Effector memory CD8-positive, alpha-beta T cell (primary cell): ENCODE measurements at regions not wholly inside any gene's neighbourhood (a gene's known extent, or its start where the extent isn't known, plus 50 kb on each side); places are given as distances from the start of the nearest gene placed in this dataset.

Experiments
- ATAC-seq: fragments of 150-1000 bp; cut with Tn5 transposase; replicated peaks from 2 replicates; pipeline ENCODE4 v1.10.0; 2021; ENCODE audit warnings: mild to moderate bottlenecking, moderate library complexity
- DNase-seq, 3 experiments: peaks; one replicate each; pipeline ENCODE4 v3.0.0; 2021
- H3K27ac Mint-ChIP-seq, 2 donors: one replicate each; pipeline ENCODE4 v1.8.0; 2022; ENCODE audit warnings: mild to moderate bottlenecking in 2 of 2, mixed read lengths in 2 of 2, moderate library complexity in 2 of 2
- H3K27me3 Mint-ChIP-seq, 2 donors: one replicate each; pipeline ENCODE4 v1.8.0; 2022; ENCODE audit warnings: mixed read lengths in 2 of 2
- H3K36me3 Mint-ChIP-seq: one replicate; pipeline ENCODE4 v1.8.0; 2022; ENCODE audit warnings: mild to moderate bottlenecking, moderate library complexity, mixed read lengths; ENCODE audit not compliant: insufficient read depth
- H3K4me1 Mint-ChIP-seq, 2 donors: one replicate each; pipeline ENCODE4 v1.8.0; 2022; ENCODE audit warnings: low read depth in 2 of 2, mixed read lengths in 2 of 2
- H3K4me3 Mint-ChIP-seq, 2 donors: one replicate each; pipeline ENCODE4 v1.8.0; 2022; ENCODE audit warnings: mild to moderate bottlenecking in 2 of 2, mixed read lengths in 2 of 2, moderate library complexity in 2 of 2
- H3K9me3 Mint-ChIP-seq, 2 donors: one replicate each; pipeline ENCODE4 v1.8.0; 2022; ENCODE audit warnings: mixed read lengths in 2 of 2

GRCh38 chr4:34236118-34236517 lies 2008.2 kb downstream of the ARAP2 start:
- DNase-seq, result no peak
- no peak overlapping the region for H3K27ac Mint-ChIP-seq
- H3K9me3 Mint-ChIP-seq, result peaks cover 8 to 18% of the 10 kb centered on the region in 2 donors
- H3K36me3 Mint-ChIP-seq, result no peaks in the 10 kb centered on the region
- no peaks in the 10 kb centered on the region for H3K27me3 Mint-ChIP-seq
- ATAC-seq, result no peak
- H3K4me3 Mint-ChIP-seq, result no peak overlapping the region
- H3K4me1 Mint-ChIP-seq, result no peaks in the 10 kb centered on the region

GRCh38 chr4:34245276-34245675 lies 1999.0 kb downstream of the ARAP2 start:
- Mint-ChIP-seq H3K4me1 (no peaks in the 10 kb centered on the region), H3K36me3 (peaks cover 3% of the 10 kb centered on the region), H3K27ac (no peak overlapping the region), H3K4me3 (no peak overlapping the region), H3K9me3 (peaks cover 8 to 9% of the 10 kb centered on the region in 2 donors), H3K27me3 (no peaks in the 10 kb centered on the region)
- DNase-seq (no peak), ATAC-seq (no peak)

- ATAC-seq (no peak), DNase-seq (no peak)
- no peak overlapping the region for H3K4me3 Mint-ChIP-seq
- H3K36me3 Mint-ChIP-seq, result peaks cover 3% of the 10 kb centered on the region
- peaks cover 14 to 16% of the 10 kb centered on the region in 2 donors for H3K9me3 Mint-ChIP-seq
- H3K27ac Mint-ChIP-seq, result no peak overlapping the region
- H3K27me3 Mint-ChIP-seq, result no peaks in the 10 kb centered on the region
- no peaks in the 10 kb centered on the region for H3K4me1 Mint-ChIP-seq
Measured at GRCh38 chr4:34250562-34250961, 1993.8 kb downstream of the ARAP2 start.

DNA sequence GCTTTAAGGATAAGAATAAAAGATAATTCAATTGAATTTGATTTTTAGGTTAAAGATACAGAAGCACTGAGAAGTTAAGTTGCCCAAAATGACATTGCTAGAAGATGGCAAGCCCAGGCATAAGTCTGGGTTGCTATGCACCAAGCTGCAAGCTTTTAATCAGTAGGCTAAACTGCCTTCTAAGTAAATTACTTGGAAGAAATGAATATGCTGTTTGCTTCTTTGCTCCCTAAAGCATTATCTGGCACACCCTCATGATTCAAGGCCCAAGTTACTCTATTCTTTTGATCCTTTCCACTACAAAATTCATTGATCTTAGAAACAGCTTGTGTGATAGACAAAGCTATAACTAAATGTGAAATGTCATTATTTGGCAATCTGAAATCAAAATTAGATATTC lies 1991.1 kb downstream of the ARAP2 start:
- peaks cover 16% of the 10 kb centered on the region in 2 donors for H3K9me3 Mint-ChIP-seq
- H3K4me3 Mint-ChIP-seq, result no peak overlapping the region
- DNase-seq (no peak), ATAC-seq (no peak)
- H3K27me3 Mint-ChIP-seq, result no peaks in the 10 kb centered on the region
- H3K4me1 Mint-ChIP-seq, result no peaks in the 10 kb centered on the region
- no peak overlapping the region for H3K27ac Mint-ChIP-seq
- H3K36me3 Mint-ChIP-seq, result peaks cover 3% of the 10 kb centered on the region

- ATAC-seq, result no peak
- Mint-ChIP-seq H3K9me3 (peaks cover 7% of the 10 kb centered on the region in 2 donors), H3K27me3 (no peaks in the 10 kb centered on the region), H3K27ac (no peak overlapping the region), H3K36me3 (no peaks in the 10 kb centered on the region), H3K4me1 (no peaks in the 10 kb centered on the region), H3K4me3 (no peak overlapping the region)
- no peak for DNase-seq
Measured at GRCh38 chr4:34258176-34258575, 1986.1 kb downstream of the ARAP2 start.

DNA sequence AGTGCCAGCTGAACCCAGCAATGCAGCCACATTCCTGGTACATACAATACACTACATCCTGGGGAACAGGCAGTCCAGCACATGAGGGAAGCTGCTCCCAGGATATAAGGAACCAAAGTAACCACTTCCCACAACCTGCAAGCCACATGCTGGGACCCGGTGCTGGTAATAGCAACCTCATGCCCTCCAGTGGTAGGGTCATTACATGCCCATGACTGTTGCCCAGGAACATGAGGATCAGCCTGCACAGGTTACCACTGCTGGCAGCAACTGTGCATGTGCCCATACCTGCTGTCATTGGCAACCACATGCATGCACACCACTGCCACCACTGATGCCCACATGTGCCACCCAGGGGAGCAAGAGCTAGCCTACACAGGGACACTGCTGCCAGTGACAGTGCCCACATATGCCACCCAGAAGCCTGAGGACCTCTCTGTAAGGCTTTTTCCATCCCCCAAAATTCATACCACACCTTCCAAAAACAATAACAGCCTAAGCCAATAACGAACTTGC lies 1982.5 kb downstream of the ARAP2 start:
- no peaks in the 10 kb centered on the region for H3K27me3 Mint-ChIP-seq

DNA sequence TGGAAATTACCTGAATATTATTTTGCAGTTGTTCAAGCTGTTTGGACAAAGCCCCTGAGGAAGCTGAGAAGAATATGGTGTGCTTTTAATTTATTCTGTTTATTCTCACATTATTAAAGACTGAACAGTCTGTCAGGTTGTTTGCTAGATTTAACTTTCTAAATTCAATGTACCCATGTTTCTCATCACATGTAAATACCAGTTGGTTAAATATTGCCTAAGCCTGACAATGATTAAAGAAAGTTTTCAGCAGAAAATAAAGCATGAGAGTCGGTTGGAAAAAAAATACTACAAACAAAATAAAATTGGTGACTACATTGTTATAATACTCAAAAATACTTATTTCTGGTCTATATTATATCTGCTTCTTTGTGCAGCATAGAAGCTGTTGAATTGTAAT lies 1974.7 kb downstream of the ARAP2 start:
- Mint-ChIP-seq H3K4me3 (no peak overlapping the region), H3K36me3 (no peaks in the 10 kb centered on the region), H3K27me3 (no peaks in the 10 kb centered on the region), H3K27ac (no peak overlapping the region), H3K4me1 (no peaks in the 10 kb centered on the region), H3K9me3 (peaks cover 8 to 9% of the 10 kb centered on the region in 2 donors)
- DNase-seq (no peak), ATAC-seq (no peak)

More for the DNA sequence above, 1982.5 kb downstream of the ARAP2 start:
- no peak overlapping the region for H3K4me3 Mint-ChIP-seq
- ATAC-seq (no peak), DNase-seq (no peak)
- H3K27ac Mint-ChIP-seq, result no peak overlapping the region
- H3K9me3 Mint-ChIP-seq, result peaks cover 6 to 14% of the 10 kb centered on the region in 2 donors
- no peaks in the 10 kb centered on the region for H3K36me3 Mint-ChIP-seq
- no peaks in the 10 kb centered on the region for H3K4me1 Mint-ChIP-seq

GRCh38 chr4:34271479-34272355 lies 1972.6 kb downstream of the ARAP2 start:
- H3K36me3 Mint-ChIP-seq, result no peaks in the 10 kb centered on the region
- H3K9me3 Mint-ChIP-seq, result peaks cover 10 to 11% of the 10 kb centered on the region in 2 donors
- H3K4me1 Mint-ChIP-seq, result no peaks in the 10 kb centered on the region
- no peak overlapping the region for H3K4me3 Mint-ChIP-seq
- no peak for ATAC-seq
- DNase-seq, result no peak
- no peaks in the 10 kb centered on the region for H3K27me3 Mint-ChIP-seq
- no peak overlapping the region for H3K27ac Mint-ChIP-seq

DNA sequence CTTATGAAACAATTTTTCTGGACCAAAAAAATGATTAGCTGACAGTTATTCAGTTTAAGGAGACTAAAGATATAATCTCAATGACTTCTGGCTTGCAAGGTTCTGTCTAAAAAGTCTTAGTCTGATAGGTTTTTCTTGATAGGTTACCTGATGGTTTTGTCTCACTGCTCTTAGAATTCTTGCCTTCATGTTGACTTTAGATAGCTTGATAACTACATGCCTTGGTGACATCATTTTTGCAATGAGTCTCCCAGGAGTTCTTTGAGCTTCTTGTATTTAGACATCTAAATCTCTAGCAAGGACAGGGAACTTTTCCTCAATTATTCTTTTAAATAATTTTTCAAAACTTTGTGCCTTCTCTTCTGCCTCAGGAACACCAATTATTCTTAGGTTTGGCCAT lies 1965.3 kb downstream of the ARAP2 start:
- ATAC-seq (no peak), DNase-seq (no peak)
- Mint-ChIP-seq H3K27ac (no peak overlapping the region), H3K27me3 (no peaks in the 10 kb centered on the region), H3K36me3 (no peaks in the 10 kb centered on the region), H3K4me3 (no peak overlapping the region), H3K9me3 (peaks cover 8 to 14% of the 10 kb centered on the region in 2 donors), H3K4me1 (no peaks in the 10 kb centered on the region)

GRCh38 chr4:34280131-34280530 lies 1964.2 kb downstream of the ARAP2 start:
- H3K9me3 Mint-ChIP-seq, result peaks cover 6 to 14% of the 10 kb centered on the region in 2 donors
- no peak for ATAC-seq
- no peaks in the 10 kb centered on the region for H3K27me3 Mint-ChIP-seq
- no peak overlapping the region for H3K27ac Mint-ChIP-seq
- H3K4me1 Mint-ChIP-seq, result no peaks in the 10 kb centered on the region
- no peak overlapping the region for H3K4me3 Mint-ChIP-seq
- DNase-seq, result no peak
- H3K36me3 Mint-ChIP-seq, result no peaks in the 10 kb centered on the region

- no peak for DNase-seq
- Mint-ChIP-seq H3K27ac (no peak overlapping the region), H3K27me3 (no peaks in the 10 kb centered on the region), H3K4me1 (no peaks in the 10 kb centered on the region), H3K36me3 (no peaks in the 10 kb centered on the region), H3K4me3 (no peak overlapping the region), H3K9me3 (peaks cover 4 to 11% of the 10 kb centered on the region in 2 donors)
- no peak for ATAC-seq
Measured at GRCh38 chr4:34281826-34282225, 1962.5 kb downstream of the ARAP2 start.

DNA sequence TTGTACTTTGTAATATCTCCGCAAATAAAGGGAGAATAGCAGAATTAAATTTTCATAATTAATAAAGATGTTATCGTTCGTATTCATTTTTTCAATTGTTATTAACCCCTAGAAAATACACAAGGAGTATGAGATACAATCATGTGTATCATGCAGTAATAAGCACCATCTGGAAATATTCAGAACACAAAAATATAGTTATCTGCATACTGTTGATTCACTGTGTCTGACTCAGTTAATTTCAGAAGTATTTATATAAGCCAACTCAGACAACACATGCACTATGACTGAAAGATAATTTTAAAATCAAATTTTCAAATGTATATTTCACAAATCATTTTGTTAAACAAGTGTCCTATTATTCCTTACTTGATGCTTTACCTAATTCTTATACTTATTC lies 1954.8 kb downstream of the ARAP2 start:
- no peak for DNase-seq
- Mint-ChIP-seq H3K4me3 (no peak overlapping the region), H3K36me3 (no peaks in the 10 kb centered on the region), H3K4me1 (no peaks in the 10 kb centered on the region), H3K9me3 (peaks cover 7 to 9% of the 10 kb centered on the region in 2 donors), H3K27ac (no peak overlapping the region), H3K27me3 (no peaks in the 10 kb centered on the region)
- no peak for ATAC-seq

DNA sequence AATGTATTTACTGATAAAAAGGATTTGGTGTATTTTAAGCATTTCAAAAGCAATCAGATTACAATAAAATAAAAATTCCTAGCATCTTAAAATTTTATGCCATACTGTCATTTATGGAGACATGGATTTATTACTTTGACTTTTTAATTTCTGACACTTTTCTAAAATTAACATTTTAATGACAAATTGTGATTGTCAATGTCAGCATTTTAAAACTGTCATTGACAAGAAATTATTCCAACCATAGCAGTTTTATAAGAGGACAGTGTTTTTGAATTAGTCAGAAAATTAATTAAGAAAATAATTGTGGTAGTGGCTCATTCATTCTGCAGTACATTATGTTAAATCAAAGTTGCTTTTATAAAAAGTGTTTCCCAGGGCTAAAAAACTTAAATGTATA lies 1954.4 kb downstream of the ARAP2 start:
- Mint-ChIP-seq H3K4me3 (no peak overlapping the region), H3K27me3 (no peaks in the 10 kb centered on the region), H3K4me1 (no peaks in the 10 kb centered on the region), H3K36me3 (no peaks in the 10 kb centered on the region), H3K27ac (no peak overlapping the region), H3K9me3 (peaks cover 7 to 9% of the 10 kb centered on the region in 2 donors)
- ATAC-seq, result no peak
- no peak for DNase-seq

- no peaks in the 10 kb centered on the region for H3K4me1 Mint-ChIP-seq
- H3K36me3 Mint-ChIP-seq, result no peaks in the 10 kb centered on the region
- no peak overlapping the region for H3K27ac Mint-ChIP-seq
- no peak overlapping the region for H3K4me3 Mint-ChIP-seq
- ATAC-seq (no peak), DNase-seq (no peak)
- no peaks in the 10 kb centered on the region for H3K27me3 Mint-ChIP-seq
- peaks cover 7 to 9% of the 10 kb centered on the region in 2 donors for H3K9me3 Mint-ChIP-seq
Measured at GRCh38 chr4:34293459-34293858, 1950.9 kb downstream of the ARAP2 start.
